ENCODE measurements at regions not wholly inside any gene's neighbourhood (a gene's known extent, or its start where the extent isn't known, plus 50 kb on each side); places are given as distances from the start of the nearest gene placed in this dataset.
"Not testable (repeated sequence)": the region's sequence is repeated elsewhere in the genome, so short reads cannot be mapped to it uniquely, and the experiment has no call there.

GRCh38 chrX:63192366-63193041, 158.6 kb downstream of the SPIN4 start:
- H3K4me1 Mint-ChIP-seq (ENCODE audit: unreplicated experiment); H3K9me3 Mint-ChIP-seq (ENCODE audit: unreplicated experiment); H3K4me3 Mint-ChIP-seq (ENCODE audit: unreplicated experiment); H3K27ac Mint-ChIP-seq (ENCODE audit: unreplicated experiment); H3K27me3 Mint-ChIP-seq (ENCODE audit: unreplicated experiment); DNase-seq (ENCODE audit: low spot score); H3K36me3 Mint-ChIP-seq (ENCODE audit: low read depth, unreplicated experiment): not testable (repeated sequence)

- Mint-ChIP-seq H3K27me3 (ENCODE audit: unreplicated experiment) (peaks cover 2% of the 10 kb centered on the region), H3K4me3 (ENCODE audit: unreplicated experiment) (no peak overlapping the region), H3K4me1 (ENCODE audit: unreplicated experiment) (no peaks in the 10 kb centered on the region), H3K9me3 (ENCODE audit: unreplicated experiment) (peaks cover 9% of the 10 kb centered on the region), H3K27ac (ENCODE audit: unreplicated experiment) (no peak overlapping the region), H3K36me3 (ENCODE audit: low read depth, unreplicated experiment) (peaks cover 7% of the 10 kb centered on the region)
- TF ChIP-seq CTCF (IDR thresholded peaks at IDR 0.05; ENCODE audit: unreplicated experiment) = no peak
- no peak for DNase-seq (ENCODE audit: low spot score)
Observed at GRCh38 chrX:63186137-63186536, 165.0 kb downstream of the SPIN4 start.

- H3K36me3 Mint-ChIP-seq (ENCODE audit: low read depth, unreplicated experiment); H3K27ac Mint-ChIP-seq (ENCODE audit: unreplicated experiment); H3K4me1 Mint-ChIP-seq (ENCODE audit: unreplicated experiment); H3K9me3 Mint-ChIP-seq (ENCODE audit: unreplicated experiment); H3K27me3 Mint-ChIP-seq (ENCODE audit: unreplicated experiment); DNase-seq (ENCODE audit: low spot score); H3K4me3 Mint-ChIP-seq (ENCODE audit: unreplicated experiment): not testable (repeated sequence)
Observed at GRCh38 chrX:63179852-63180251, 171.3 kb downstream of the SPIN4 start.

- not testable (repeated sequence) for H3K27ac Mint-ChIP-seq (ENCODE audit: unreplicated experiment); H3K4me1 Mint-ChIP-seq (ENCODE audit: unreplicated experiment); H3K27me3 Mint-ChIP-seq (ENCODE audit: unreplicated experiment); H3K9me3 Mint-ChIP-seq (ENCODE audit: unreplicated experiment); H3K4me3 Mint-ChIP-seq (ENCODE audit: unreplicated experiment); DNase-seq (ENCODE audit: low spot score); H3K36me3 Mint-ChIP-seq (ENCODE audit: low read depth, unreplicated experiment)
Observed at GRCh38 chrX:63176578-63176977, 174.6 kb downstream of the SPIN4 start.

- not testable (repeated sequence) for H3K27me3 Mint-ChIP-seq (ENCODE audit: unreplicated experiment); H3K27ac Mint-ChIP-seq (ENCODE audit: unreplicated experiment); DNase-seq (ENCODE audit: low spot score); H3K9me3 Mint-ChIP-seq (ENCODE audit: unreplicated experiment); H3K4me1 Mint-ChIP-seq (ENCODE audit: unreplicated experiment); H3K36me3 Mint-ChIP-seq (ENCODE audit: low read depth, unreplicated experiment); H3K4me3 Mint-ChIP-seq (ENCODE audit: unreplicated experiment)
Observed at GRCh38 chrX:63173841-63174718, 177.1 kb downstream of the SPIN4 start.

GRCh38 chrX:63169416-63169815, 181.7 kb downstream of the SPIN4 start:
- not testable (repeated sequence) for H3K27me3 Mint-ChIP-seq (ENCODE audit: unreplicated experiment); DNase-seq (ENCODE audit: low spot score); H3K9me3 Mint-ChIP-seq (ENCODE audit: unreplicated experiment); H3K36me3 Mint-ChIP-seq (ENCODE audit: low read depth, unreplicated experiment); H3K4me1 Mint-ChIP-seq (ENCODE audit: unreplicated experiment); H3K4me3 Mint-ChIP-seq (ENCODE audit: unreplicated experiment); H3K27ac Mint-ChIP-seq (ENCODE audit: unreplicated experiment)

GRCh38 chrX:63168949-63169348, 182.2 kb downstream of the SPIN4 start:
- not testable (repeated sequence) for H3K27me3 Mint-ChIP-seq (ENCODE audit: unreplicated experiment); H3K27ac Mint-ChIP-seq (ENCODE audit: unreplicated experiment); H3K4me1 Mint-ChIP-seq (ENCODE audit: unreplicated experiment); DNase-seq (ENCODE audit: low spot score); H3K36me3 Mint-ChIP-seq (ENCODE audit: low read depth, unreplicated experiment); H3K4me3 Mint-ChIP-seq (ENCODE audit: unreplicated experiment); H3K9me3 Mint-ChIP-seq (ENCODE audit: unreplicated experiment)

- not testable (repeated sequence) for H3K27me3 Mint-ChIP-seq (ENCODE audit: unreplicated experiment); H3K4me3 Mint-ChIP-seq (ENCODE audit: unreplicated experiment); H3K27ac Mint-ChIP-seq (ENCODE audit: unreplicated experiment); H3K36me3 Mint-ChIP-seq (ENCODE audit: low read depth, unreplicated experiment); DNase-seq (ENCODE audit: low spot score); H3K9me3 Mint-ChIP-seq (ENCODE audit: unreplicated experiment); H3K4me1 Mint-ChIP-seq (ENCODE audit: unreplicated experiment)
Observed at GRCh38 chrX:63167002-63167401, 184.1 kb downstream of the SPIN4 start.

GRCh38 chrX:63160994-63161393, 190.1 kb downstream of the SPIN4 start:
- not testable (repeated sequence) for H3K4me3 Mint-ChIP-seq (ENCODE audit: unreplicated experiment); H3K9me3 Mint-ChIP-seq (ENCODE audit: unreplicated experiment); H3K27me3 Mint-ChIP-seq (ENCODE audit: unreplicated experiment); H3K4me1 Mint-ChIP-seq (ENCODE audit: unreplicated experiment); H3K36me3 Mint-ChIP-seq (ENCODE audit: low read depth, unreplicated experiment); DNase-seq (ENCODE audit: low spot score); H3K27ac Mint-ChIP-seq (ENCODE audit: unreplicated experiment)

GRCh38 chrX:63160340-63160739, 190.8 kb downstream of the SPIN4 start:
- H3K9me3 Mint-ChIP-seq (ENCODE audit: unreplicated experiment); H3K36me3 Mint-ChIP-seq (ENCODE audit: low read depth, unreplicated experiment): not testable (repeated sequence)

GRCh38 chrX:63145526-63145925, 205.6 kb downstream of the SPIN4 start:
- H3K4me3 Mint-ChIP-seq (ENCODE audit: unreplicated experiment); H3K9me3 Mint-ChIP-seq (ENCODE audit: unreplicated experiment); H3K27me3 Mint-ChIP-seq (ENCODE audit: unreplicated experiment); H3K4me1 Mint-ChIP-seq (ENCODE audit: unreplicated experiment); H3K36me3 Mint-ChIP-seq (ENCODE audit: low read depth, unreplicated experiment); DNase-seq (ENCODE audit: low spot score); H3K27ac Mint-ChIP-seq (ENCODE audit: unreplicated experiment): not testable (repeated sequence)

More at GRCh38 chrX:63160340-63160739, 190.8 kb downstream of the SPIN4 start:
- H3K4me3 Mint-ChIP-seq (ENCODE audit: unreplicated experiment); DNase-seq (ENCODE audit: low spot score); H3K27ac Mint-ChIP-seq (ENCODE audit: unreplicated experiment); H3K4me1 Mint-ChIP-seq (ENCODE audit: unreplicated experiment); H3K27me3 Mint-ChIP-seq (ENCODE audit: unreplicated experiment): not testable (repeated sequence)
